Body of pancreas (tissue), 4 donors: ENCODE measurements at regions not wholly inside any gene's neighbourhood (a gene's known extent, or its start where the extent isn't known, plus 50 kb on each side); places are given as distances from the start of the nearest gene placed in this dataset.

ENCODE experiments used
- CTCF ChIP-seq, 7 experiments: fragments of 450-650 bp in 4 of 7; fragments of 200-600 bp in 3 of 7; sonication (generic) in 3 of 7; IDR thresholded peaks; one replicate each; pipeline ENCODE4 v1.5.1; 2016 to 2019; ENCODE audit warnings: antibody characterized with exemption in 7 of 7
- POLR2A ChIP-seq, 3 donors: fragments of 450-650 bp; IDR thresholded peaks; one replicate each; pipeline ENCODE4 v1.6.1; 2016; ENCODE audit warnings: antibody characterized with exemption in 3 of 3, mild to moderate bottlenecking in 2 of 3

- TF ChIP-seq CTCF (IDR thresholded peaks at IDR 0.05) (no peak), POLR2A (IDR thresholded peaks at IDR 0.05) (no peak)
These were observed 290.8 kb downstream of the NFKBIZ start for GRCh38 chr3:102140116-102140515.
